Left lobe of liver (tissue), 2 donors: ENCODE measurements at regions not wholly inside any gene's neighbourhood (a gene's known extent, or its start where the extent isn't known, plus 50 kb on each side); places are given as distances from the start of the nearest gene placed in this dataset.
"Not testable (repeated sequence)": the region's sequence is repeated elsewhere in the genome, so short reads cannot be mapped to it uniquely, and the experiment has no call there.

Experiments used
- ATAC-seq: fragments of 200-7000 bp; cut with Tn5 transposase; one replicate; pipeline ENCODE4 v1.9.1; 2020; ENCODE audit warnings: mild to moderate bottlenecking, moderate library complexity
- DNase-seq: peaks from one replicate; pipeline ENCODE4 v3.0.0-alpha.2; 2020; ENCODE audit warnings: low spot score
- donor health status: DM: no; HTN: no; CAD: no; lungs with moderate emphysema.
- donor health status: DM: no; HTN: yes; CAD: no.

- no peak for ATAC-seq
- no peak for DNase-seq
These were observed 1083.5 kb downstream of the PCDH7 start for GRCh38 chr4:31803526-31804195.

GRCh38 chr4:31807036-31807435, 1086.9 kb downstream of the PCDH7 start:
- DNase-seq: no peak
- ATAC-seq: no peak

- ATAC-seq (no peak), DNase-seq (no peak)
These were observed 1124.2 kb downstream of the PCDH7 start for GRCh38 chr4:31844350-31844749.

GRCh38 chr4:31851946-31852345, 1131.8 kb downstream of the PCDH7 start:
- DNase-seq (no peak), ATAC-seq (no peak)

- ATAC-seq: no peak
- DNase-seq: no peak
These were observed 1157.3 kb downstream of the PCDH7 start for GRCh38 chr4:31877429-31877828.

GRCh38 chr4:31880837-31881236, 1160.7 kb downstream of the PCDH7 start:
- ATAC-seq, DNase-seq: not testable (repeated sequence)

GRCh38 chr4:31896349-31896748, 1176.2 kb downstream of the PCDH7 start:
- DNase-seq (no peak), ATAC-seq (no peak)

- ATAC-seq: no peak
These were observed 1185.2 kb downstream of the PCDH7 start for GRCh38 chr4:31905363-31905762.

GRCh38 chr4:31908261-31908660, 1188.1 kb downstream of the PCDH7 start:
- ATAC-seq (no peak), DNase-seq (no peak)

More at GRCh38 chr4:31905363-31905762, 1185.2 kb downstream of the PCDH7 start:
- no peak for DNase-seq

- no peak for DNase-seq
These were observed 1197.2 kb downstream of the PCDH7 start for GRCh38 chr4:31917334-31917733.

GRCh38 chr4:31918891-31919290, 1198.7 kb downstream of the PCDH7 start:
- ATAC-seq: no peak
- DNase-seq: no peak

More at GRCh38 chr4:31917334-31917733, 1197.2 kb downstream of the PCDH7 start:
- no peak for ATAC-seq

GRCh38 chr4:31923634-31924033, 1203.5 kb downstream of the PCDH7 start:
- DNase-seq: no peak
- no peak for ATAC-seq

- no peak for ATAC-seq
These were observed 1209.6 kb downstream of the PCDH7 start for GRCh38 chr4:31929676-31930345.

GRCh38 chr4:31946456-31946855, 1226.3 kb downstream of the PCDH7 start:
- DNase-seq (no peak), ATAC-seq (no peak)

More at GRCh38 chr4:31929676-31930345, 1209.6 kb downstream of the PCDH7 start:
- no peak for DNase-seq

GRCh38 chr4:31947101-31947500, 1226.9 kb downstream of the PCDH7 start:
- no peak for ATAC-seq

GRCh38 chr4:31949045-31949444, 1228.9 kb downstream of the PCDH7 start:
- ATAC-seq: no peak
- no peak for DNase-seq

More at GRCh38 chr4:31947101-31947500, 1226.9 kb downstream of the PCDH7 start:
- DNase-seq: no peak

- no peak for DNase-seq
- no peak for ATAC-seq
These were observed 1235.2 kb downstream of the PCDH7 start for GRCh38 chr4:31955346-31955745.

GRCh38 chr4:31959972-31960371, 1239.8 kb downstream of the PCDH7 start:
- no peak for ATAC-seq
- no peak for DNase-seq

- ATAC-seq (no peak), DNase-seq (no peak)
These were observed 1244.5 kb downstream of the PCDH7 start for GRCh38 chr4:31964685-31965084.

GRCh38 chr4:31968842-31969241, 1248.7 kb downstream of the PCDH7 start:
- DNase-seq (no peak), ATAC-seq (no peak)

- ATAC-seq (no peak), DNase-seq (no peak)
These were observed 1254.4 kb downstream of the PCDH7 start for GRCh38 chr4:31974490-31975002.

GRCh38 chr4:31979988-31980387, 1259.8 kb downstream of the PCDH7 start:
- DNase-seq (no peak), ATAC-seq (no peak)
